ENCODE measurements at regions not wholly inside any gene's neighbourhood (a gene's known extent, or its start where the extent isn't known, plus 50 kb on each side); places are given as distances from the start of the nearest gene placed in this dataset.

DNA sequence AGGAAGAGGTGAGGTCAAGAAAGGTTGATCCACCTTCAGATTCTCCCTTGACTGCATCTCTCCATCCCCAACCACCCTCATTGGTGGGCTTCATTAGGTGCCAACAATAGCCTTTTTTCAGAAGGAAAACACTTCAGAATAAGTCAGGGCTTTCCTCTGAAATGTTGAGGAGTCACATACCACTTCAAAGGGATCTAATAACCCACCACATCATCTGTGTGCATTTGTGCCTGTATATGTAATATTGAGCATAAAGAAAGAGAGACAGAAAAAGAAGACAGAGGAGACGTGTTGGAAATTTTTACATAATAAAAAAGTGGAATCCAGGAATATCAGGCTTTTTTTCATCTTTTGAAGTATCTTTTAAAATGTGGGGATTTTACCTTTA, 209.1 kb upstream of the SLC7A11 start:
- TF ChIP-seq, protein P1, sequence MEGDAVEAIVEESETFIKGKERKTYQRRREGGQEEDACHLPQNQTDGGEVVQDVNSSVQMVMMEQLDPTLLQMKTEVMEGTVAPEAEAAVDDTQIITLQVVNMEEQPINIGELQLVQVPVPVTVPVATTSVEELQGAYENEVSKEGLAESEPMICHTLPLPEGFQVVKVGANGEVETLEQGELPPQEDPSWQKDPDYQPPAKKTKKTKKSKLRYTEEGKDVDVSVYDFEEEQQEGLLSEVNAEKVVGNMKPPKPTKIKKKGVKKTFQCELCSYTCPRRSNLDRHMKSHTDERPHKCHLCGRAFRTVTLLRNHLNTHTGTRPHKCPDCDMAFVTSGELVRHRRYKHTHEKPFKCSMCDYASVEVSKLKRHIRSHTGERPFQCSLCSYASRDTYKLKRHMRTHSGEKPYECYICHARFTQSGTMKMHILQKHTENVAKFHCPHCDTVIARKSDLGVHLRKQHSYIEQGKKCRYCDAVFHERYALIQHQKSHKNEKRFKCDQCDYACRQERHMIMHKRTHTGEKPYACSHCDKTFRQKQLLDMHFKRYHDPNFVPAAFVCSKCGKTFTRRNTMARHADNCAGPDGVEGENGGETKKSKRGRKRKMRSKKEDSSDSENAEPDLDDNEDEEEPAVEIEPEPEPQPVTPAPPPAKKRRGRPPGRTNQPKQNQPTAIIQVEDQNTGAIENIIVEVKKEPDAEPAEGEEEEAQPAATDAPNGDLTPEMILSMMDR (IDR thresholded peaks at IDR 0.05; ENCODE audit: insufficient read depth, low read depth, low read length, missing control alignments), result no peak

DNA sequence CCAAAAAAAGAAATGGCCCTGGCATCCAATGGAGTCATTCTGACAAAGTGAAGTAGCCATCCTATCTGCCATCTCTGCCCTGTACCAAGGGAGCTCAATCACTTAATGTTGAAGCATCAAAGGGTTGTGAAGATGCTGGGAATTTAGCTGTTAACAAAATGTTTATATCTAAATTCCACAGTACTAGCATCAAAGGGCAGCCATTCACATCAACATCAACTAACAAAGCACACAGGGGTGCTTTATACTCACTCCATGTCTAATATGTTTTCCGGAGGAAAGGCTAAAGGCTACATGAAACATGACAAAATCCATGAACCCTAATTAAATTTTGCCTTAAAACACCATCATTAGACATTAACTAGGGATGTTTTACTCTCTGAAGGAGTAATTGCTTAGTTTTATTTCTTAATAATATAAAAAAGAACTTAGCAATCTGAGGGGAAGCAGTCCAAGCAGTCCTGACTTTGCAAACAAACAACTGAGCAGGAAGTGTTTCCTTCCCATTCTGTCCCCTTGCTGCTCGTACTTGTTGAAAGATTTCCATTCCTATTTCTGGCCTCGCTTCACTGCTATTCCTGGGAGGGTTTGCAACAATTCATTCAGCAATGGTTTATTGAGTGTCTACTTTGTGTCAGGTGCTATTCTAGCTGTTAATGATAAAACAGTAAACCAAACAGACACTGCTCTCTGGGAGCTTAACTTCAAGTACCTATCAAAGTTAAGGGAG, 208.6 kb upstream of the SLC7A11 start:
- DNase-seq (ENCODE audit: low read depth), result no peak
- TF ChIP-seq, protein P1 (IDR thresholded peaks at IDR 0.05; ENCODE audit: insufficient read depth, low read depth, low read length, missing control alignments), result no peak
- no peak overlapping the region for H3K4me3 ChIP-seq (ENCODE audit: low read depth, low read length)

More for the DNA sequence above, 209.1 kb upstream of the SLC7A11 start:
- no peak overlapping the region for H3K4me3 ChIP-seq (ENCODE audit: low read depth, low read length)
- DNase-seq (ENCODE audit: low read depth), result no peak

DNA sequence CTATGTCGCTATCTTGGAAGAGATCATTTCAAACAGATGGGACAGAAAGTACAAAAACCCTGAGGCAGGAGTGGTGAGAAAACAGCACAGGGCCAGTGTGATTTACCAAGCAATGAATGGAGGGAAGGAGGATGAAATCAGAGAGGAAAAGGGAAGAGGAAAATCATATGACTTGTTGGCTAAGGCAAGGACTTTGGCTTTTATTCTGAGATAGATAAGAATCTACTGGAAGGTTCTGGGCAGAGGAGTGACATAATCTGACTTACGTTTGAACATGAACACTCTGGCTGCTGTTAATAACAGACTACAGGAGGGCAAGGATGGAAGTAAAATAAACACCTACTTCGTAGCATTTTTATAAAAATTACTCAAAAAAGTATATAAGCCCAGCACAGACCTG, 207.8 kb upstream of the SLC7A11 start:
- TF ChIP-seq, protein P1 (IDR thresholded peaks at IDR 0.05; ENCODE audit: insufficient read depth, low read depth, low read length, missing control alignments), result no peak
- no peak for DNase-seq (ENCODE audit: low read depth)
- H3K4me3 ChIP-seq (ENCODE audit: low read depth, low read length), result no peak overlapping the region

DNA sequence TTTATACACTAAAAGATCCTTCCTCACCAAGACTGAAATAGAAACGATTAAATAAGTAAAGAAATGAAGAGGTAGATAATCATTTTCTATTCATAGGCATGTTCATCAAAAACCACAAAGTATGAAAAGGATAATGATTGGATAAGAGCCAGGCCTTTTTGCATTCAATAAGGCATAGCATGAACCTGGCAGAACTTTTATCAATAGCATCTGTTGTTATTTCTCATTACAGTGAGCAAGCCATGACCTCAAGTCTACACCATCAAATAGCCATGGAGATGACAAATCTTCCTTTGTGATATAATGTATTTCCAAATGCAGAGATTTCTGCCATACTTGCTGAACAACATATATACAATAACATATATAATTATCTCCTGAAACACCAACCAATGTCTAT, 206.0 kb upstream of the SLC7A11 start:
- no peak overlapping the region for H3K4me3 ChIP-seq (ENCODE audit: low read depth, low read length)
- no peak for DNase-seq (ENCODE audit: low read depth)
- TF ChIP-seq, protein P1 (IDR thresholded peaks at IDR 0.05; ENCODE audit: insufficient read depth, low read depth, low read length, missing control alignments), result no peak

DNA sequence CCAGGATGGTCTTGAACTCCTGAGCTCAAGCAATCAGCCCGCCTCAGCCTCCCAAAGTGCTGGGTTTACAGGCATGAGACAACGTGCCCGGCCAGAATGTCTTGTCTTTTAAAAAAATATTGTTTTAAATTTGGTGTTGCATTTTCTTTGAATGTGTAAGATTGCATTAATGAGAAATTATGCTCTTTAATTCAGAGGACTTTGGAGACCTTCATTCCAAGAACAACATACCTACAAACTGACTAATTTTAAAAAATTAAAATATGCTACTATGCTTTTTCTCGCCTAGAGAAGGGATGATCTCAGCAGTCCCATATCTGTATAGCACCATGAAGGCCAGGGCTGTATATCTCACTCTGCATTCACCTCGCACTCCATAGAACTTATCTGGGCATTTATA, 204.3 kb upstream of the SLC7A11 start:
- TF ChIP-seq, protein P1 (IDR thresholded peaks at IDR 0.05; ENCODE audit: insufficient read depth, low read depth, low read length, missing control alignments), result no peak
- no peak for DNase-seq (ENCODE audit: low read depth)
- no peak overlapping the region for H3K4me3 ChIP-seq (ENCODE audit: low read depth, low read length)

DNA sequence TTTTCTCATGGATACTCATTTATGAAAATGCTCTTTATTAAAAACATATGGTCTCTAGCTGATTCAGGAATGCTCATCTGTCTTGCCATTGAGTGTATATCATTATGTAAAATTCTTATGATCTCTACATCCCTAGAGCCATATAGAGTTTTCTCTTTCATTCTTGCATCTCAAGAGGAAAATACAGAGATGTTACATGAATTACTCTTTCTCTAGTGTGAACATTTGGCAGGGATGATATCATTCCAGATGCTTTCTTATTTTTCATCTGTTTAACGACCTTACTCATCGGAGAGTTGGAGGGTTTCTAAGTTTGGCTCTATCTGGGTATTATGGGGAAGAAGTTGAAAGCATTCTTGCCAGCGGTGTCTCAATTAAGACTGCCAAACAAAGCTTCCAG, 202.9 kb upstream of the SLC7A11 start:
- DNase-seq (ENCODE audit: low read depth), result no peak
- no peak overlapping the region for H3K4me3 ChIP-seq (ENCODE audit: low read depth, low read length)
- TF ChIP-seq, protein P1 (IDR thresholded peaks at IDR 0.05; ENCODE audit: insufficient read depth, low read depth, low read length, missing control alignments), result no peak

DNA sequence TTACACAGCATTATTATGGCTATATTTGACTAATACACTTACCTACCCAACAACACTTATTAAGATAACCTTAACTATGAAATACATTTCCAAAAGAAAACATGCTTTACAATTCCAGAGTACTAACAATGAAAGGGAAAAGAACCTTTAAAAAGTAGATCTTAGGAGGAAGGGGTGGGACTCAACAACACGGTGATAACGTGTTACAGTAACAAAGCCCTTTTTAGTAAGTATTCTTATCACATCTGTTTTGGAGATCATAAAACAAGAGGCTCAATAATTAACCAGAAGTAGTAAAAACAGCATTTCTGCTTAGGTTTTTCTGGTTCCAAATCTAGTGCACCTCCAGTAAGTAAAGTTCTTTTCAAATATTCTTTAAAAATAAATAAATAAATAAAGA, 202.1 kb upstream of the SLC7A11 start:
- no peak for DNase-seq (ENCODE audit: low read depth)
- H3K4me3 ChIP-seq (ENCODE audit: low read depth, low read length), result no peak overlapping the region
- TF ChIP-seq, protein P1 (IDR thresholded peaks at IDR 0.05; ENCODE audit: insufficient read depth, low read depth, low read length, missing control alignments), result no peak
